ENCODE measurements at regions not wholly inside any gene's neighbourhood (a gene's known extent, or its start where the extent isn't known, plus 50 kb on each side); places are given as distances from the start of the nearest gene placed in this dataset.

GRCh38 chr5:31124651-31125305 is 68.7 kb upstream of the CDH6 start:
- TF ChIP-seq GATA2 (IDR thresholded peaks at IDR 0.05; ENCODE audit: low read depth, low read length): no peak
- TF ChIP-seq GATA3 (IDR thresholded peaks at IDR 0.05; ENCODE audit: low read depth, low read length): no peak
